Hypothalamus (tissue), 51 donors: ENCODE measurements at regions not wholly inside any gene's neighbourhood (a gene's known extent, or its start where the extent isn't known, plus 50 kb on each side); places are given as distances from the start of the nearest gene placed in this dataset.
A peak's percentile ranks its signal among the peaks of the same experiment; 100 is the strongest.

Experiments
- DNase-seq, 51 donors: peaks; one replicate each; lab custom pipeline; 2025; lab: John Stamatoyannopoulos, UW

- peak in 1 of 51 donors; percentile 16 for DNase-seq
Observed at GRCh38 chr3:132231633-132232032, 85.6 kb upstream of the ACP3 start.

GRCh38 chr3:132232231-132232792 is 84.9 kb upstream of the ACP3 start:
- DNase-seq: no peak

- DNase-seq: no peak
Observed at GRCh38 chr3:132236701-132237651, 80.2 kb upstream of the ACP3 start.

- no peak for DNase-seq
Observed at GRCh38 chr3:132237652-132238032, 79.6 kb upstream of the ACP3 start.

- DNase-seq: no peak
Observed at GRCh38 chr3:132239587-132239986, 77.6 kb upstream of the ACP3 start.

- DNase-seq: no peak
Observed at GRCh38 chr3:132241776-132242514, 75.3 kb upstream of the ACP3 start.

- no peak for DNase-seq
Observed at GRCh38 chr3:132242790-132243189, 74.4 kb upstream of the ACP3 start.

GRCh38 chr3:132245552-132246142 is 71.6 kb upstream of the ACP3 start:
- DNase-seq: no peak

GRCh38 chr3:132246212-132246611 is 71.0 kb upstream of the ACP3 start:
- DNase-seq: no peak

- no peak for DNase-seq
Observed at GRCh38 chr3:132247211-132247610, 70.0 kb upstream of the ACP3 start.

- no peak for DNase-seq
Observed at GRCh38 chr3:132248490-132248889, 68.7 kb upstream of the ACP3 start.

GRCh38 chr3:132253262-132253878 is 63.8 kb upstream of the ACP3 start:
- peak in 2 of 51 donors; percentile 4 to 20 for DNase-seq

GRCh38 chr3:132254076-132254755 is 63.0 kb upstream of the ACP3 start:
- no peak for DNase-seq

GRCh38 chr3:132255041-132255745 is 62.0 kb upstream of the ACP3 start:
- DNase-seq: peak in 2 of 51 donors; percentile 25 to 27

- peak in 12 of 51 donors; percentile 1 to 49 (median 6) for DNase-seq
Observed at GRCh38 chr3:132256989-132257388, 60.2 kb upstream of the ACP3 start.

- DNase-seq: no peak
Observed at GRCh38 chr3:132261506-132261905, 55.7 kb upstream of the ACP3 start.

GRCh38 chr3:132262305-132262704 is 54.9 kb upstream of the ACP3 start:
- no peak for DNase-seq

GRCh38 chr3:132262956-132263355 is 54.3 kb upstream of the ACP3 start:
- DNase-seq: no peak

GRCh38 chr3:132265028-132265427 is 52.2 kb upstream of the ACP3 start:
- no peak for DNase-seq
